ENCODE measurements at regions not wholly inside any gene's neighbourhood (a gene's known extent, or its start where the extent isn't known, plus 50 kb on each side); places are given as distances from the start of the nearest gene placed in this dataset.

GRCh38 chrX:74225111-74225510 is 78.9 kb upstream of the ZCCHC13 start:
- Histone ChIP-seq H2BK120ac (ENCODE audit: low read depth, low read length, poor library complexity, severe bottlenecking) (no peak overlapping the region), H2AK5ac (ENCODE audit: insufficient read length, low read length) (no peak overlapping the region), H2BK20ac (ENCODE audit: low read depth, low read length, poor library complexity, severe bottlenecking) (no peak overlapping the region), H3K4ac (ENCODE audit: low read depth, low read length) (no peak overlapping the region), H2BK15ac (ENCODE audit: low read depth, low read length) (no peak overlapping the region), H3K18ac (ENCODE audit: insufficient read length, low read depth, low read length) (no peak overlapping the region), H4K8ac (replicated peaks; ENCODE audit: insufficient read length, low read depth, low read length) (no peak overlapping the region), H3K23ac (ENCODE audit: insufficient read length, low read depth, low read length) (no peak overlapping the region), H2AFZ (ENCODE audit: low read length) (no peak overlapping the region), H3K9ac (ENCODE audit: extremely low read depth, insufficient read length, low read length) (no peak overlapping the region), H4K5ac (ENCODE audit: insufficient read length, low read depth, low read length) (no peak overlapping the region), H3K14ac (ENCODE audit: insufficient read depth, low read length) (no peak overlapping the region), H3K23me2 (ENCODE audit: insufficient read length, low read depth, low read length, poor library complexity, severe bottlenecking) (no peaks in the 10 kb centered on the region), H3K56ac (ENCODE audit: insufficient read length, low read depth, low read length) (no peak overlapping the region), H2BK5ac (ENCODE audit: insufficient read length, low read length) (no peak overlapping the region), H4K91ac (ENCODE audit: insufficient read length, low read depth, low read length) (no peak overlapping the region), H4K20me1 (ENCODE audit: control insufficient read depth, insufficient read depth, insufficient read length) (no peaks in the 10 kb centered on the region), H3K9me3 (ENCODE audit: control insufficient read depth, low read depth, low read length) (no peaks in the 10 kb centered on the region), H3K27me3 (ENCODE audit: insufficient read depth, low read length) (no peaks in the 10 kb centered on the region), H2BK12ac (ENCODE audit: insufficient read length, low read depth, low read length) (no peak overlapping the region), H3K79me1 (ENCODE audit: insufficient read depth, low read depth, low read length, poor library complexity, severe bottlenecking) (no peaks in the 10 kb centered on the region), H3K4me2 (ENCODE audit: insufficient read depth, insufficient read length, low read length) (no peak overlapping the region), H3K79me2 (ENCODE audit: insufficient read depth, low read length) (no peaks in the 10 kb centered on the region), H3T11ph (ENCODE audit: low read length) (no peak overlapping the region), H3K4me1 (ENCODE audit: insufficient read depth, low read length) (no peaks in the 10 kb centered on the region), H3K27ac (ENCODE audit: insufficient read length, low read depth, low read length) (no peak overlapping the region)
- no peak overlapping the region for H3K27ac Mint-ChIP-seq
- TF ChIP-seq CTCF (conservative IDR thresholded peaks at IDR 0.05), result no peak
- no peaks in the 10 kb centered on the region for H3K27me3 Mint-ChIP-seq (ENCODE audit: low read depth)
- H3K36me3 Mint-ChIP-seq (ENCODE audit: insufficient read depth in 1 of 3, low read depth in 3 of 3), result peaks cover 23 to 35% (median 26%) of the 10 kb centered on the region in 3 experiments
- H3K4me1 Mint-ChIP-seq, result peaks cover 9% of the 10 kb centered on the region in 2 experiments; a peak in 2 of 4 replicates
- H3K9me3 Mint-ChIP-seq, result peaks cover 0 to 8% of the 10 kb centered on the region in 2 experiments; a peak in 2 of 5 replicates
- no peak for DNase-seq
- WGBS (ENCODE audit: extremely low coverage, insufficient read length, low lambda C conversion rate), result no CpG with 5 or more reads among the region's 5 CpGs
- no peak overlapping the region for H3K4me3 Mint-ChIP-seq

Measured in H9 (cell line).